ENCODE measurements at regions not wholly inside any gene's neighbourhood (a gene's known extent, or its start where the extent isn't known, plus 50 kb on each side); places are given as distances from the start of the nearest gene placed in this dataset.

GRCh38 chr4:32251926-32252325, 1531.8 kb downstream of the PCDH7 start:
- no peak for DNase-seq (ENCODE audit: low read depth in 3 of 3, low spot score in 2 of 3)

DNA sequence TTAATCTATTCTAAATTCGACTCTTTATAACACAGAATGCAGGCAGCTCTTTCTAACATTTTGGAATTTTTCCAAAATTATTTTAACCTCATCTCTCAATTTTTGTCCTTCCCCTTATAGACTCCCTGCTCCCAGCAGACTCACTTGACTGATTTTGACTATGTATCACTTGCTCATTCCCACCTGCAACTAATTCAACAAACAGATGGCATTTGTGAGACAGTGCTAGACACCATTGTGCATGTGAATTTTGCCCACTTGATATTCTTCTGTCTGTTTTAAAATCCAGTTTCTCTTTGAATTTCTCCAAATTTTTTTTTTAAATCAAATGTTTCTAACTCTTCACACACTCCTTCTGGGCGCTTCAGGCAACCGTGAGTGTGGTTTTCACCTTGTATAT, 1534.0 kb downstream of the PCDH7 start:
- DNase-seq (ENCODE audit: low read depth in 3 of 3, low spot score in 2 of 3), result no peak

- DNase-seq (ENCODE audit: low read depth in 3 of 3, low spot score in 2 of 3), result no peak
Measured at GRCh38 chr4:32258986-32259385, 1538.8 kb downstream of the PCDH7 start.

GRCh38 chr4:32261196-32261595, 1541.0 kb downstream of the PCDH7 start:
- no peak for DNase-seq (ENCODE audit: low read depth in 3 of 3, low spot score in 2 of 3)

DNA sequence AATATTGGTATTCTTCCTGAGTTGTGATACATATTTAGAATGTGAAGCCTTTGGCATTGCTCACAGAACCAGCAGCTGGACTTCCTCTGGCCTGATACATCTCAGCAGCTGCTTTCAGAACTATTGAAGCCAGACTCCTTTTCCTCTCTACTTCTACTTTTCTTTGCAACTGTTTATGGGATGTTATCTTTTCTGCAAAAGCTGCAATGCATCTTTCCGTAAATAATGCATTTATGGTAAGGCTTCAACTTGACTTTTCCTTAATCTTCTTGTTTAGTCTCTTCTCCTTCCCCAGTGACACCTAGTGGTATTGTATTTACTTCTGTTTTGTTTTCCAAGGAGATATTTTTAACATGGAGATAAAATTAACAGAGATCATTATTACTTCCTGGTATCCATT, 1548.7 kb downstream of the PCDH7 start:
- DNase-seq (ENCODE audit: low read depth in 3 of 3, low spot score in 2 of 3), result peak in 2 of 3 donors; percentile 5 to 8

DNA sequence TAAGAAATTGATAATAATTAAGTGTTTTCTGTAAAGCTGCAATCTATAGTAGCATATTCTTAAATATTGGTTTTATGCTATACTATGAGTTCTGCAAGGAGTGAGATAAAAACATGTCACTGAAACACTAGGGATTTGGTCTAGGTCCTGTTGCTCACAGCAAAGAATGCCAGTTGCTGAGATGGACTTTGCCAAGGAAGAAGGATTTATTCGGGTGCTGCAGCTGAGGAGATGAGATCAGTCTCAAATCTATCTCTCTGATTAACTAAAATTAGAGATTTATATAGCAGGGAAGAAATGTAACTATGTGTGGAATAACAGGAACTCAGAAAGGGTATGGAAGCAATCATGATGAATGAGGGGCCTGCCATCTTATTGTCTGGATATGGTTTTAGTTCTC, 1569.9 kb downstream of the PCDH7 start:
- no peak for DNase-seq (ENCODE audit: low read depth in 3 of 3, low spot score in 2 of 3)

DNA sequence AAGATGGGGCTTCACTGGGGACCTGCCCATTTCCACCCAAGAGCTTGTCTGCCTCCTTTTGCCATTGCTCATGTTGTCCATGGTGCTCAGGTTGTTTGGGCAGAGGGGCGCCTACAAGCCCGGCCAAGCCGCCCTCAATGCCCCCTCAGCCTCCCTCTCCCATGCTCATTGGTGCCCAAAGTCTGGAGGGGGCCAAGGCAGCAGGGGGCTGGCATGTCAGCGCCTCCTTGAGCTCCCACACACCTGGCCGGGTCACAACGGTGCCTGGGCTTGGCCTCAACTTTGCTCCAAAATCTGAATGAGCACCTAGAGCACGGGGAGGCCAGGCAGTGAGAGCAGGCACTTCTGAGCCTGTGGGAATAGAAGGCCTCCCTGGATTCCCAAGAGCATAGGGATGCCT, 1598.8 kb downstream of the PCDH7 start:
- no peak for DNase-seq (ENCODE audit: low read depth in 3 of 3, low spot score in 2 of 3)

DNA sequence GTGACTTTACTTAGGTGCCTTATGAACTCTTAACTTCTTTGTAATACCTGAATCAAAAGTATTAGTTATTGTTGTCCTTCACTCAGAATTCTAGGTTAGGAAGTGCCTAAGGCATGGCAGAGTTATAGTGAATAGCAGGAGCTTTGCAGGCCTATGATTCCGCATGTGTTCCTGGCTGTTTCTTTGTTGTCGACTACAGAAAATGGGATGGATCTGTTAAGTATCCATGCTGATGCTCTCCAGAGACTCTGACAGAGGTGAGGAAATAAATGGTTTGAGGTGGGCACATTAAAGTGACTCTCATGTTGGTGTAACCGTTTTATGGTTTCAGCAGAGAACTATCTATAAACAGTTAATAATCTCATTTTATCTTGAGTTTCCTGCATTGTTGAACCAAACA, 1601.3 kb downstream of the PCDH7 start:
- DNase-seq (ENCODE audit: low read depth in 3 of 3, low spot score in 2 of 3), result no peak

- no peak for DNase-seq (ENCODE audit: low read depth in 3 of 3, low spot score in 2 of 3)
Measured at GRCh38 chr4:32334759-32335158, 1614.6 kb downstream of the PCDH7 start.

GRCh38 chr4:32337403-32337802, 1617.2 kb downstream of the PCDH7 start:
- no peak for DNase-seq (ENCODE audit: low read depth in 3 of 3, low spot score in 2 of 3)

DNA sequence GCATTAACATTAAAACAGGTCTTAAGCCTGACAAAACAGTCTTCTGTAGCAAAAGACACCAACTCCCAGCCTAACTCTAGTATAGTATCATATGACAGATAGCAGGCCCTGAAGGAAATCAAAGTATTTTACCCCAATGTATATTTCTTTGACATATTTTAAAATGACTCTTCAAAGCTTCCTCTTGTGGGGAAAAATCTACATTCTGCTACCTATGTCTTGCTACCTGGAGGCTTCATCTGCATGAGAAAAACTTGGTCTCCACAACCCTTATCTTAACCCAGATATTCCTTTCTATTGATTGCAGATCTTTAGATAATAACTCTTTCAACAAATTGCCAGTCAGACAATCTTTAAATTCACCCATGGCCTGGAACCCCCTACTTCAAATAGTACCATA, 1620.4 kb downstream of the PCDH7 start:
- no peak for DNase-seq (ENCODE audit: low read depth in 3 of 3, low spot score in 2 of 3)

GRCh38 chr4:32341342-32341741, 1621.2 kb downstream of the PCDH7 start:
- DNase-seq (ENCODE audit: low read depth in 3 of 3, low spot score in 2 of 3), result no peak

- no peak for DNase-seq (ENCODE audit: low read depth in 3 of 3, low spot score in 2 of 3)
Measured at GRCh38 chr4:32342054-32342453, 1621.9 kb downstream of the PCDH7 start.

- DNase-seq (ENCODE audit: low read depth in 3 of 3, low spot score in 2 of 3), result no peak
Measured at GRCh38 chr4:32349026-32349425, 1628.9 kb downstream of the PCDH7 start.

- no peak for DNase-seq (ENCODE audit: low read depth in 3 of 3, low spot score in 2 of 3)
Measured at GRCh38 chr4:32374206-32374605, 1654.0 kb downstream of the PCDH7 start.

GRCh38 chr4:32393806-32394205, 1673.6 kb downstream of the PCDH7 start:
- no peak for DNase-seq (ENCODE audit: low read depth in 3 of 3, low spot score in 2 of 3)

- no peak for DNase-seq (ENCODE audit: low read depth in 3 of 3, low spot score in 2 of 3)
Measured at GRCh38 chr4:32394255-32394654, 1674.1 kb downstream of the PCDH7 start.

GRCh38 chr4:32396507-32397070, 1676.4 kb downstream of the PCDH7 start:
- no peak for DNase-seq (ENCODE audit: low read depth in 3 of 3, low spot score in 2 of 3)

GRCh38 chr4:32400870-32401269, 1680.7 kb downstream of the PCDH7 start:
- DNase-seq (ENCODE audit: low read depth in 3 of 3, low spot score in 2 of 3), result no peak

DNA sequence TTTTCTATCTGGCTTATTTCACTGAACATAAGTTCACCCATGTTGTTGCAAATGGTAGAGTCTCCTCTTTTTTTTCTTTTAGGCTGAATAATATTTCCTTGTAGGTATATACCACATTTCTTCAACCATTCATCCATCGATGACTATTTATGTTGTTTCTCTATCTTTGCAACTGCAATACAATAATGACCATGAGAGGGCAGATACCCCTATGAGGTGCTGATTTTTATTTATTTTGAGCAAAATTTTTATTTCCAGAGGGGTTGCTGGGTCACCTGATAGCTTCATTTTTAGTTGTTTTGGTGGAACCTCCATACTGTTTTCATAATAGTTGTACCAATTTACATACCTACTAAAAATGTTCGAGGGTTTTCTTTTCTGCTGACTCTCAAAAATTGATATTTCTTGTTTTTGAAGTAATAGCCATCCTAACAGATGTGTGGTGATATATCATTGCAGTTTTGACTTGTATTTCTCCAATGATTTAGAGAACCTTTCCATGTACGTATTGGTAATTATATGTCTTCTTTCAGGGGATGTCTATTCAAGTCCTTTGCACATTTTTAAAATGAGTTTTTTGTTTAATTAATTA, 1697.0 kb downstream of the PCDH7 start:
- DNase-seq (ENCODE audit: low read depth in 3 of 3, low spot score in 2 of 3), result no peak

DNA sequence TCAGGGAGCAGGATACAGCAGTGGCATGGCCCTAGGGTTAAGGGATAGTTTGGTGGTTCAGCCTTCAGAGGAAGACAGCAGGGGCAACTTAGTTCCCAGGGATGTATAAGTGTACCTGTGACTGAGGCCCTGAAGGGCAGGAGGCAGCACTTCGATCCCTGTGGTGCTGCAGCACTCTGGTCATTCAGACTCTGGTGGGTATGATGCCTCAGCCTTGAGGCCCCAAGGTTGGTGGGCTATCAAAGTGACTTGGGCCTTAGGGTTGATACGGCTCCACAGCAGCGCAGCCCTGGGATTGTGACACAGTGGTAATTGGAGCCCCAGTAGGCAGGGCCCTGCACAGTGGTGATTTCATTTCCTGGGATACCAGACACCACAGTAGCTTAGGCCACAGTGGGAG, 1703.1 kb downstream of the PCDH7 start:
- DNase-seq (ENCODE audit: low read depth in 3 of 3, low spot score in 2 of 3), result no peak

- no peak for DNase-seq (ENCODE audit: low read depth in 3 of 3, low spot score in 2 of 3)
Measured at GRCh38 chr4:32425243-32425642, 1705.1 kb downstream of the PCDH7 start.

DNA sequence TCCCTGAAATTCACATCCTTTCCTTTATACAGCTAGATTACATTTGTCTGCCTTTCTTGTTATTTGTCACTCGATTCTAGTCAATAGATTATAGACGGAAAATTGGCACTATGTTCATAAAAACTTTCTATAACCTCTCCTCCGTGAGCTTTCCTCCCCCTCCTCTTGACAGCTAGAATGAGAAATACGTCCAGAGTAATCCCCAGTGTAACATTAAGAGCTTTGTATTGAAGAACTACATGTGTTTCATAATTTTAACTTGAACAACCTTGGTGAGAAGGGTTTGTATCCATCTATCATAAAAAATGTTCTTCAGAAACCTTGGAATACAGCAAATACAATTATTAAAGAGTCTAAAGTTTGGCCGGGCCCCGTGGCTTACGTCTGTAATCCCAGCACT, 1707.4 kb downstream of the PCDH7 start:
- DNase-seq (ENCODE audit: low read depth in 3 of 3, low spot score in 2 of 3), result no peak

Data from right renal cortex interstitium (tissue), 3 donors.